Nephron (organoid): ENCODE measurements at regions not wholly inside any gene's neighbourhood (a gene's known extent, or its start where the extent isn't known, plus 50 kb on each side); places are given as distances from the start of the nearest gene placed in this dataset.

ENCODE experiments used
- H3K27ac Mint-ChIP-seq, 3 experiments: 2 replicates each; pipeline ENCODE4 v1.8.0; 2020; ENCODE audit warnings: mixed read lengths in 3 of 3, mild to moderate bottlenecking in 2 of 3, moderate library complexity in 1 of 3
- H3K27me3 Mint-ChIP-seq: 2 replicates; pipeline ENCODE4 v1.8.0; 2021; ENCODE audit warnings: low read depth, mild to moderate bottlenecking, moderate library complexity, mixed read lengths
- H3K36me3 Mint-ChIP-seq: 2 replicates; pipeline ENCODE4 v1.8.0; 2020; ENCODE audit warnings: low read depth, mixed read lengths
- H3K4me1 Mint-ChIP-seq: 2 replicates; pipeline ENCODE4 v1.8.0; 2020; ENCODE audit warnings: mixed read lengths
- H3K4me3 Mint-ChIP-seq, 3 experiments: 2 replicates each; pipeline ENCODE4 v1.8.0; 2020; ENCODE audit warnings: mild to moderate bottlenecking in 3 of 3, mixed read lengths in 3 of 3, moderate library complexity in 2 of 3
- H3K9me3 Mint-ChIP-seq: 2 replicates; pipeline ENCODE4 v1.8.0; 2020; ENCODE audit warnings: mixed read lengths
- TF ChIP-seq, protein P1 (sequence below), 3 experiments: fragments of 200-600 bp; sonication (generic); IDR thresholded peaks; one replicate each; pipeline ENCODE4 v1.5.0; 2021; ENCODE audit warnings: antibody characterized with exemption in 3 of 3; ENCODE audit not compliant: unreplicated experiment in 3 of 3

DNA sequence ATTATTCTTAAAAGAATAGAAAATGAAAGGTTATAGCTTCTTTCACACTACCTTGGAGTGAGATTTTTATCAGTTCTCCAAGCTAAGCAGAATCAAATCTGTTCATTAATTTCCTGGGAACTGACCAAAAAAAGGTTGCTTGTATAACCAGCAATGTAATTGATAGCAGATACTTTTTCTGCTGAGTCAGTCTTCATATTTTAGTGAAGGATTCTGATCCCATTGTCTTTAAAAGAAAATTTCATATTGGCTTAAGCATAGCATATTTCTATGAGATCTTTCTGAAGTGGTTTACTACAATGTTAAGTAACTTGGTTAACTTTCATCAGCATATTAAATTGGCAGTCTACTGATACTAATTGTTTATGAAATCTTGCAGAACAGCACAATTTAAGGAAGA is 338.0 kb downstream of the TMX3 start:
- H3K27me3 Mint-ChIP-seq: no peaks in the 10 kb centered on the region
- TF ChIP-seq, protein P1, sequence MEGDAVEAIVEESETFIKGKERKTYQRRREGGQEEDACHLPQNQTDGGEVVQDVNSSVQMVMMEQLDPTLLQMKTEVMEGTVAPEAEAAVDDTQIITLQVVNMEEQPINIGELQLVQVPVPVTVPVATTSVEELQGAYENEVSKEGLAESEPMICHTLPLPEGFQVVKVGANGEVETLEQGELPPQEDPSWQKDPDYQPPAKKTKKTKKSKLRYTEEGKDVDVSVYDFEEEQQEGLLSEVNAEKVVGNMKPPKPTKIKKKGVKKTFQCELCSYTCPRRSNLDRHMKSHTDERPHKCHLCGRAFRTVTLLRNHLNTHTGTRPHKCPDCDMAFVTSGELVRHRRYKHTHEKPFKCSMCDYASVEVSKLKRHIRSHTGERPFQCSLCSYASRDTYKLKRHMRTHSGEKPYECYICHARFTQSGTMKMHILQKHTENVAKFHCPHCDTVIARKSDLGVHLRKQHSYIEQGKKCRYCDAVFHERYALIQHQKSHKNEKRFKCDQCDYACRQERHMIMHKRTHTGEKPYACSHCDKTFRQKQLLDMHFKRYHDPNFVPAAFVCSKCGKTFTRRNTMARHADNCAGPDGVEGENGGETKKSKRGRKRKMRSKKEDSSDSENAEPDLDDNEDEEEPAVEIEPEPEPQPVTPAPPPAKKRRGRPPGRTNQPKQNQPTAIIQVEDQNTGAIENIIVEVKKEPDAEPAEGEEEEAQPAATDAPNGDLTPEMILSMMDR (IDR thresholded peaks at IDR 0.05; ENCODE audit: unreplicated experiment in 3 of 3): no peak
- no peaks in the 10 kb centered on the region for H3K4me1 Mint-ChIP-seq
- H3K27ac Mint-ChIP-seq: no peak overlapping the region
- no peaks in the 10 kb centered on the region for H3K36me3 Mint-ChIP-seq
- H3K4me3 Mint-ChIP-seq: no peak overlapping the region
- peaks cover 3% of the 10 kb centered on the region for H3K9me3 Mint-ChIP-seq

DNA sequence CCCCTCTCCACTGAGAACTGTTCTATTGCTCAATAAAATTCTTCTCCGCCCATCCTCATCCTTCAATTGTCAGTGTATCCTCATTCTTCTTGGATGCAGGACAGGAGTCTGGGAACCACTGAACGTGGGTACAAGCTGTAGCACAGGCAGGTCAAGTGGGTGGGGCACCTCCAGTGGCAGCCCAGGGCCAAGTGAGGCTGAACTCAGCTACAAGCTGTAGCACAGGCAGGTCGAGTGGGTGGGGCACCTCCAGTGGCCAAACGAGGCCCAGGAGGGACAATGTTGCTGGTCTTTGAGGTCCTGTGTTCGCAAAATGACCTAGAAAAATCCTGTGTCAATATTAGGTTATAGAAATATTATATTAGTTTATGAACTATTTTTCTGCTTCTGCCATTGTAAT is 352.0 kb downstream of the TMX3 start:
- H3K4me3 Mint-ChIP-seq: no peak overlapping the region
- H3K36me3 Mint-ChIP-seq: no peaks in the 10 kb centered on the region
- no peak overlapping the region for H3K27ac Mint-ChIP-seq
- no peaks in the 10 kb centered on the region for H3K4me1 Mint-ChIP-seq
- H3K27me3 Mint-ChIP-seq: no peaks in the 10 kb centered on the region
- H3K9me3 Mint-ChIP-seq: peaks cover 11% of the 10 kb centered on the region
- TF ChIP-seq, protein P1 (IDR thresholded peaks at IDR 0.05; ENCODE audit: unreplicated experiment in 3 of 3): no peak

DNA sequence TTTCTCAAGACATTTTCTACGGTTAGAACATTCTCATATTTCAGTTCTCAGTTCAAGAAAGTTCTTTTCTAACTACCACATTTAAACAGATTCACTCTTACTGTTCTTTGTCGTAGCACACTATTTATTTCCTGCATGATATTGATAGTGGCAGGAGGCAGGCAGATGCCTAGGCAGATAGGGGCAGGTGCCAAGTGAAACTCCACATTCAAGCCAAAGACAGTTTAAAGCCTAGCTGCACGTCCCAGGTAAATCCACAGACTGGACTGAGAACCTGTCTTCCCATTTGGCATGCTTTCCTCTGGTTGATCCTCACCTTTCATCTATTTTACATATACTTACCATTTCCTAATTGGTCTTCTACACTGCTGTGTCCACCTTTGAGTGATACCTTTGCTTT is 359.3 kb downstream of the TMX3 start:
- no peak overlapping the region for H3K27ac Mint-ChIP-seq
- peaks cover 35% of the 10 kb centered on the region for H3K9me3 Mint-ChIP-seq
- TF ChIP-seq, protein P1 (IDR thresholded peaks at IDR 0.05; ENCODE audit: unreplicated experiment in 3 of 3): no peak
- no peaks in the 10 kb centered on the region for H3K4me1 Mint-ChIP-seq
- H3K4me3 Mint-ChIP-seq: no peak overlapping the region
- no peaks in the 10 kb centered on the region for H3K36me3 Mint-ChIP-seq
- H3K27me3 Mint-ChIP-seq: no peaks in the 10 kb centered on the region

DNA sequence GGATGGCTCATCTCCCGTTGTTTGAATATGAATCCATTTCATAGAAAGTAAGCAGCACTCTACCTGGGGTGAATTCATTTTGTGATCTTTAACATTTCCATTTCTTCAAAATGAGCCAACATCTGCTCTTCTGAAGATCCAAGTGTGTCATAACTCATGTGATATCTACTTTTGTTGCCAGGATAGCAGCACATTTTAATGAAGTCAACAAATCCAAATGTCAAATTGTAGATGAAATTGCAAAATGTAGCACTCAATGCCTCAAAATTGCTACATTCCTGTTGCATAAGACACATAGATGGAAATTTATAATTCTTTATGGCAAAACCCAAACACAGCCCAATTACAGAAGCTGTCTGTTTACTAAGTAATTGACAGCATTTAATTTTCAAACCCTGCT is 360.7 kb downstream of the TMX3 start:
- no peaks in the 10 kb centered on the region for H3K4me1 Mint-ChIP-seq
- peaks cover 49% of the 10 kb centered on the region for H3K9me3 Mint-ChIP-seq
- no peak overlapping the region for H3K27ac Mint-ChIP-seq
- H3K27me3 Mint-ChIP-seq: no peaks in the 10 kb centered on the region
- TF ChIP-seq, protein P1 (IDR thresholded peaks at IDR 0.05; ENCODE audit: unreplicated experiment in 3 of 3): no peak
- no peak overlapping the region for H3K4me3 Mint-ChIP-seq
- no peaks in the 10 kb centered on the region for H3K36me3 Mint-ChIP-seq

DNA sequence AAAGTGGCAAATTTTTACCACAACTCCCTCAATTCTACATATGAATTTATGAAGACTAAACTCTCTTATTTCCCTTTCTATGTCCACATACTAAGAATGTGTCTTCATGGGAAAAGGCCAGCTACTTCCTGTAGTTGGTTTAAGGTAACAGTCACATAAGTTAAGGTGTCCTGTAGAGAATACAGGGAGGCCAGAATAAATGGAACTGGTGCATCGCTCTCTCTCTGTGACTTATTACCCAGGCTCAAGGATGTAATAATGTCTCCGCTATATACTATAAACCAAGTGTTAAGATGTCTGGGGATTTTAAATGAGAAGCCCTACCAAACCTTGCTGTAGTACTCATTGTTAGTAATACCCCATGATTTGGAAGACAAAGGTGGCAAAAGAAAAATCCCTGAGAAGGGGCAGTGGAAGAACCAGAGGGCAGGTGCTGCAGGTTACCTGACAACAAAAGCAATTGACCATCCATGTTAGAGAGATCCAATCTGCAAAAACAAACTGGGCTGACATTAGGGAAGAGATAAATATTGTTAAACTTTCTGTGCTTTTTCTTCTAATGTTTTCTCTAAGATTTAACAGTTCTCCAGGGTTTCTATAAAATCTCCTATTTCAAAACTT is 372.8 kb downstream of the TMX3 start:
- peaks cover 5% of the 10 kb centered on the region for H3K4me1 Mint-ChIP-seq
- H3K4me3 Mint-ChIP-seq: no peak overlapping the region
- H3K27ac Mint-ChIP-seq: no peak overlapping the region
- H3K27me3 Mint-ChIP-seq: no peaks in the 10 kb centered on the region
- H3K36me3 Mint-ChIP-seq: no peaks in the 10 kb centered on the region
- TF ChIP-seq, protein P1 (IDR thresholded peaks at IDR 0.05; ENCODE audit: unreplicated experiment in 3 of 3): no peak
- H3K9me3 Mint-ChIP-seq: peaks cover 4% of the 10 kb centered on the region

DNA sequence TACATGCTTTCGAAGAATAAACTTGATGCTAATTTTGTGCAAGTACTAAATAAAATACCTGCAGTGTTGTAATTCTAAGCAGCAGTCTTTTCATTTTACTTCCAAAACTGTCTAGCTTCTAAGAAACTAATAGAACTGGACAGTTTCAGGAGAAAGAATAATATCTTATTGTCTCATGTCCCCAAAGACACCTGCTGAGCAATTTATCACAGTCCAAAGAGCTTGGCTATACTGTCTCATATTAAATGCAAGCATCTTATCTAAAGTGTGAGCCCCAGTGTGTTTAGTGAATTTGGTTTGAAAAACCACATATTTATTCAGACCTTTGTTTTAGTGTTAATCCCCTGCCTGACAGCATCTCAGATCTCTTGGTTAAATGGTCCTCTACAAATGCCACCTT is 374.3 kb downstream of the TMX3 start:
- H3K4me3 Mint-ChIP-seq: no peak overlapping the region
- peaks cover 4% of the 10 kb centered on the region for H3K9me3 Mint-ChIP-seq
- TF ChIP-seq, protein P1 (IDR thresholded peaks at IDR 0.05; ENCODE audit: unreplicated experiment in 3 of 3): no peak
- peaks cover 5% of the 10 kb centered on the region for H3K4me1 Mint-ChIP-seq
- H3K27ac Mint-ChIP-seq: no peak overlapping the region
- H3K27me3 Mint-ChIP-seq: no peaks in the 10 kb centered on the region
- no peaks in the 10 kb centered on the region for H3K36me3 Mint-ChIP-seq
